ENCODE measurements at regions not wholly inside any gene's neighbourhood (a gene's known extent, or its start where the extent isn't known, plus 50 kb on each side); places are given as distances from the start of the nearest gene placed in this dataset.

- TF ChIP-seq ZNF462 (CRISPR knock-in tag; IDR thresholded peaks at IDR 0.05) (no peak), ZNF331 (CRISPR knock-in tag; IDR thresholded peaks at IDR 0.05; ENCODE audit: low read depth) (no peak), EZH2phosphoT487 (IDR thresholded peaks at IDR 0.05; ENCODE audit: unreplicated experiment) (no peak), ZNF114 (CRISPR knock-in tag; IDR thresholded peaks at IDR 0.05) (no peak), POLR2AphosphoS5 (IDR thresholded peaks at IDR 0.05; ENCODE audit: low read depth) (no peak)
These were observed 586.3 kb downstream of the PLA2G4A start (continued) for GRCh38 chr1:187415065-187415464.

DNA sequence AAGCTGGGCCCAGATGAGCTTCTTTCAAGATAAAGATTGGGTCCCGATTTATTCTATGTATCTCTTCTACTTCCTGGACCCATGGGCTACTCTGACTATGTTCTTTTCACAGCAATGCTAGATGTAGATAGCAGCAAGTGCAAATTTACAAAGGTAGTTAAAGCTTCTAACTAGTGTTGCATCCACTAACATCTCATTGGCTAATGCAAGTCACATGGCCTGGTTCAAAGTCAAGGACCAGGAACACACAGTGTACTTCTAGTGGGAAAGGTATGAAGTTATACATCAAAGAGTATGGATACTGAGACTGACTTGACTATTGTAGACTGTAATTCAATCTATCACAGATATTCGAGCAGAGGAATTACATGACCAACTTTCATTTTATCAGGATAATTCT is 588.8 kb downstream of the PLA2G4A start:
- no peaks in the 10 kb centered on the region; the same call in 2 of the 3 replicates for H3K36me3 Mint-ChIP-seq (ENCODE audit: low read depth)
- H3K4me3 Mint-ChIP-seq = no peak overlapping the region

More for the DNA sequence above, 588.8 kb downstream of the PLA2G4A start:
- H2AFZ ChIP-seq = no peak overlapping the region
- TF ChIP-seq STAT1 (IDR thresholded peaks at IDR 0.05; ENCODE audit: unreplicated experiment) = no peak
- TF ChIP-seq POLR2AphosphoS5 (IDR thresholded peaks at IDR 0.05; ENCODE audit: low read depth) = no peak
- no peak for TF ChIP-seq EZH2 (IDR thresholded peaks at IDR 0.05; ENCODE audit: low read depth, unreplicated experiment)
- TF ChIP-seq REST (IDR thresholded peaks at IDR 0.05; ENCODE audit: unreplicated experiment) = no peak
- no peak for TF ChIP-seq NANOG (IDR thresholded peaks at IDR 0.05; ENCODE audit: borderline replicate concordance)
- H3K9me3 Mint-ChIP-seq = no peaks in the 10 kb centered on the region
- H3K27ac Mint-ChIP-seq = no peak overlapping the region
- no peak overlapping the region for H3K4me3 ChIP-seq
- H3K4me1 Mint-ChIP-seq = peaks cover 16% of the 10 kb centered on the region; the same call in 2 of the 3 replicates
- no peaks in the 10 kb centered on the region for H3K79me2 ChIP-seq (replicated peaks; ENCODE audit: insufficient read depth)
- DNase-seq (ENCODE audit: low spot score) (no peak), ATAC-seq (no peak)
- H3K4me2 ChIP-seq = no peak overlapping the region
- no peaks in the 10 kb centered on the region for H3K27me3 Mint-ChIP-seq (ENCODE audit: insufficient read depth, low read depth, poor library complexity)
- H3K36me3 ChIP-seq (ENCODE audit: insufficient read depth) = no peaks in the 10 kb centered on the region
- H3K9me2 ChIP-seq (ENCODE audit: insufficient read depth) = 0 out of 2 replicates have a peak, but pooled peaks cover 4% of the 10 kb centered on the region
- H4K20me1 ChIP-seq (replicated peaks; ENCODE audit: insufficient read depth) = no peaks in the 10 kb centered on the region
- H3K27ac ChIP-seq (ENCODE audit: low read depth) = no peak overlapping the region
- H3K27me3 ChIP-seq (ENCODE audit: insufficient read depth) = no peaks in the 10 kb centered on the region
- H3F3A ChIP-seq (replicated peaks; ENCODE audit: low read depth) = no peaks in the 10 kb centered on the region
- peaks cover 4% of the 10 kb centered on the region; the same call in 1 of the 2 replicates for H3K4me1 ChIP-seq (ENCODE audit: insufficient read depth)

All from GM23338 (cell line).